HG02642 (cell line): ENCODE measurements at regions not wholly inside any gene's neighbourhood (a gene's known extent, or its start where the extent isn't known, plus 50 kb on each side); places are given as distances from the start of the nearest gene placed in this dataset.

Experiments
- ATAC-seq: cut with Tn5 transposase; IDR thresholded peaks from one replicate; pipeline ENCODE4 v1.9.1; 2021; ENCODE audit warnings: mild to moderate bottlenecking; ENCODE audit not compliant: unreplicated experiment, poor library complexity

DNA sequence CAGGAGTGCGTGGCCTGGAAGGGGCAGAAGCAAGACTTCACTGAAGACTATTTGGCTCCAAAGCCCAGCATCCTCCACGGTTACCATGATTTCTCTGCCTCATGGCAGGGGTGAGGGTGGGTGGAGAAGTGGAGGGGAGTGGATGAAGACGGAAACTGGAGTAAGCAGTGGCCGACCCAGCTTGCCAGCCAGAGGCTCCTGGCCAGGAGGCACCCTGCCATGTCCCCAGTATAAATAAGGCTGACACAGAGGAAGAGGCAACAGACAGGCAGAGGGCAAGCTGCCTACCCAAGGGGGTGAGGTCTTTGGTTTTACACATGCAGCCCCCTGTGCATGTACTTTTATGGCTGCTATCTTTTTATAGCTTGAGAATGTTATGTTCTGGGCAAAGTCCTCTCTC is 102.6 kb upstream of the TBX20 start:
- no peak for ATAC-seq

DNA sequence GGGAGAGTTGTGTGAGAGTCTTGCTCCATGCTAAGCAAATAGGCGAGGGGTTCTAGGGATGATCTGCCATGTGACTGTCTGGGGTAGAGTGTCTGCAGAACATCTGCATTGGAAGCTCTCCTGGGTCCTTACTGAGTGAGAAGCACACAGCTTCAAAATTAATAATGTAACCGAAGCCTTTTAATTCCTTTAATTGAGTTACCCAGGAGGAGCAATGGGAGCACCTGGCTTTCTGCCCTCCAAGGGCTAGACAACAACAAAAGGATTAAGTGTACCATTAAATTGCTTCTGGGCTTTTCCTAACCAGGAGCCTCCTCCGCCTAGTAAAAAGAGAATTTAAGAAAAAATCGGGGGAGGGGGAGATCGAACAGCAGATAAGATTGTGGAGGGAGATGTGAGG is 102.0 kb upstream of the TBX20 start:
- no peak for ATAC-seq

DNA sequence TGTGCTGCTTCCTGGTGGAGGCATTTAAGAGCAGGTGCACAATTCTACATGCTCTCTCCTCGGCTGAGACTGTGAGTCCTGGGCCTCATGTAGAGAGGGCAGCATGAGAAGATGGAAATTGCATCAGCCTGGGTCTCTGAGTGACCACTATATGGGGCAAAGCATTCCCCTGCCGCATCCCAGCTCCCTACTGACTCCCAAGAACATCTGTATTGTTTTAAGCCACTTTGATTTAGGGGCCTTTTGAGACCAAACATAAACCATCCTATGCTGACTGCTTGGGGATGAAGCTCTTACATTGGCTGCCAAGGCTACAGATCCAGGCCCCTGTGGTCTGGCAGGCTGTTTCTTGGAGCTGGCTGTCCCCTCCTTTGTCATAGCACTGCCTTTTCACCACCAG is 101.3 kb upstream of the TBX20 start:
- no peak for ATAC-seq

DNA sequence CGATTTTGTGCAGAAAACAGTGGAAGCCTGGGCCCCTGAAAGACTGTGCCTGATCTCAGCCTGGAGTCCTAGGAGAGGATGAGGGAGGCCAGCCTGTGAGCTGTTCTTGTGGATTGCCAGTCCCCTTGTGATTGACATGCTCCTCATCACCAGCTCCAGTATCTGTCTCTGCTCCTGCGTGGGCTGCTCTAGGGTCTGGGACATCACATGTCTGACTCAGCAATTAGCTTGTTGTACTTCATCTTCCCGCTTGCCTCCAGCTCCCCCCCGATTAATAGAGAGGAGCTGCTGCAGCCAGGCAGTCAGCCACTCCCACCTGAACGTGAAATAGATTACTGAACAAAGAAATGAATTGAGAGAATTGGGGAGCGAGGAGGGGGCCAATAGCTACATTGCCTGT is 99.6 kb upstream of the TBX20 start:
- ATAC-seq: no peak

DNA sequence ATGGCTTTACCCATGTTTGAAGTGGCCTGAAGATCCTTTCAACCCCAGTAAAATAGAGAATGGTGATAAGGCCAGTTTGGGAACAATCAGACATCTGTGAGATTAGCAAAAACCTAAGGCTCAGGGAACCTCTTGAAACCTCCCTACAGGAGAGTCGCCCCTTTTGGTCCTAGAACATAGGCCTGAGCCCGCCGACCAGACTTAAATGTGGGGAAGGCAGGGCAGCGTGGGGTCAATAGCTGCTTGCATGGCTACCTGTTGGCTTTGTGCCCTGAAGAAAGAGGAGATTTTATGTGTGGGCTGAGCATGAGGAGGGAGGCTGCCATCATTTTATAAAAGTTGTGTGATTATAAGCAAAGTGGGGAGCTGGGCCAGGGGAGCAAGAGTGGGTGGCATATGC is 97.6 kb upstream of the TBX20 start:
- ATAC-seq: no peak

DNA sequence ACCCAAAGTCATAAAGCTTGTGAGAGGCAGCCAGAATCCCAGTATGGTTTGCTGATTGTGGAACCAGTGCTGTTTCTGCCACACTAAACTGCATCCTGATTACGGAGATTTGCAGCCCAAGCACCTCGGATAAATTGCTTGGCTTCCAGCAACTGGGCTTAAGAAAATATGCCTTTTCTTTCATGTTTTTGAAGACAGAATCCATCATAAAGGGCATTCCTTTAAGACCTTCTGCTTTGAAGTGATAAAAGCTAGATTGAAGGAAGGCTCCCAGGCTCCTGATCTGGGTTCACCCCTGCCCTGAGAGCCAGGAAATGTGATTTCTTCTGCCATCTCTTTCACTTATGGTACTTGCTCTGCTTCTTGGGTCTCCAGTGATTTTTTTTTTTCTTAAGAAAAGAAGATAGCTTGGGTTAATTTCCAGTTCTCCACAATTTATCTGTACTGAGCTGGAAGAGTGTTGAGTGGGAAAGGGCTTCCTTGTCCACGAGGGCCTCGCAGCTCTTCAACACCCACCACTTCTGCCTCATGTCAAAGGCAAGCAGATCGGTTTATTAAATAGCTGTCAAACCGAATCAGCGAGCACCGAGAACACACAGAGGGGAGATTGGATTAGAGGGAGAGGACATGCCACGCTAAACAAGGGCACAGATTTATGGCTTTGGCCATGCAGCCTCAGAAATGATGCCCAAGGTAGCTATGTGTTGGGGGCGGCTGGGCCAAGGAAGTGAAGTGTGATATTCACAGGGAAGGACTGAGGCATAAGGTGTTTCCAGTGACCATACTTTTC is 94.9 kb upstream of the TBX20 start:
- no peak for ATAC-seq

DNA sequence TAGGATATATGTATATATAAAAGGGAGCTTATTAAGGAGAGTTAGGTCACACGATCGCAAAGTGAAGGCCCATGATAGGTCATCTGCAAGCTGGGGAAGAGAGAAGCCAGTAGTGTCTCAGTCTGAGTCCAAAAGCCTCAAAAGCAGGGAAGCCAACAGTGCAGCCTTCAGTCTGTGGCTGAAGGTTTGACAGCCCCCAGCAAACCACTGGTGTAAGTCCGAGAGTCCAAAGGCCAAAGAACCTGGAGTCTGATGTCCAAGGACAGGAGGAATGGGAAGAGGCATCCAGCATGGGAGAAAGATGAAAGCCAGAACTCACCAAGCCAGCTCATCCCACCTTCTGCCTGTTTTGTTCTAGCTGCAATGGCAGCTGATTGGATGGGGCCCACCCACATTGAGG is 88.9 kb upstream of the TBX20 start:
- no peak for ATAC-seq

DNA sequence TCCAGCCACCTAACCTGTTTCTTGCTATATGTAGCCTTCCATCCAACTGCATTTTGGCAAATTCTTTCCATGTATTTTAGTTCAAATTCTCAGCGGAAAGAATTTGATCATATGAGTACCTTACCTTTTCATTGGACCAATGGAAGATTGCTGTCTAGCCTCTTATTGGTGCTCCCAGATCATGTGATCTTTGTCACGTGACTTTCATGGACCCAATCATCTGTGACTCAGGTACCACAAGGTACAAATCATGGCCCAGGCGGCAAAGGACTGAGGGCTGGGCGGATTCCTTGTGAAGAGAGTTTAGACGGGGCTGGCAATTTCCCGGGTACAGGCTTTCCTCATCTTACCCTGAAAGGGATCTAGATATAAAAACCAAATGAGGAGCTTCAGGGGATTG is 85.9 kb upstream of the TBX20 start:
- ATAC-seq: no peak

DNA sequence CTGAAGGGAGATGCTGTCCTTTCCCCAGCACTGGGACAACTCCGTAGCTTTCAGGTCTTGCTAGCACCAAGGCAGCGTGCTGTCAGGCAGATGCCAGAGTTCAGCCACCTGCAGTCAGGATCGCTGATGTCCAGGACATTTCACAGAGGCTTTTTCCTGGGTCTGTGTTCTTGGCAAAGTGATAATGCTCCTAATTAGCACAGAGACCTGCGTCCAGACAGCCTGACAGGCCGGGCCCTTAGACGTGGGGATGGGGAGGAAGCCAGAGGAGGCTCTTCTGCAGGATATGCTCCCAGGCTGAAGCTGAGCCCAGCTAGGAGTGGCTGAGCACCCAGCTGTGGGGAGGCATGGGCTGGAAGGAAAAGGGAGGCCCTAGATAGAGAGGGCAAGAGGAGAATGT is 82.5 kb upstream of the TBX20 start:
- ATAC-seq: no peak

- ATAC-seq: no peak
Observed at GRCh38 chr7:35334506-35334905, 80.6 kb upstream of the TBX20 start.

GRCh38 chr7:35333265-35333664 is 79.4 kb upstream of the TBX20 start:
- no peak for ATAC-seq

- no peak for ATAC-seq
Observed at GRCh38 chr7:35331730-35332678, 78.1 kb upstream of the TBX20 start.

DNA sequence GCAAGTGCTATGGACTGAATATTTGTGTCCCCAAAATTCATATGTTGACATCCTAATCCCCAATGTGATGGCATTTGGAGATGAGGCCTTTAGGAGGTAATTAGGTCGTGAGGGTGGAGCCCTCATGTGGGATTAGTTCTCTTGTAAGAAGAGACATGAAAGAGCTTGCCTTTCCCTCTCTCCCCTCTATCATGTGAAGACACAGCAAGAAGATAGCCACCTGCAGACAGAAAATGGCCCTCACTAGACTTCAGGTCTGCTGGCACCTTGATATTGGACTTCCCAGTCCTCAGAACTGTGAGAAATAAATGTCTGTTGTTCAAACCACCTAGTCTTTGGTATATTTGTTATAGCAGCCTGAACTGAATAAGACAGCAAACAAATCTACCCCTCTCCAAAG is 75.1 kb upstream of the TBX20 start:
- no peak for ATAC-seq

DNA sequence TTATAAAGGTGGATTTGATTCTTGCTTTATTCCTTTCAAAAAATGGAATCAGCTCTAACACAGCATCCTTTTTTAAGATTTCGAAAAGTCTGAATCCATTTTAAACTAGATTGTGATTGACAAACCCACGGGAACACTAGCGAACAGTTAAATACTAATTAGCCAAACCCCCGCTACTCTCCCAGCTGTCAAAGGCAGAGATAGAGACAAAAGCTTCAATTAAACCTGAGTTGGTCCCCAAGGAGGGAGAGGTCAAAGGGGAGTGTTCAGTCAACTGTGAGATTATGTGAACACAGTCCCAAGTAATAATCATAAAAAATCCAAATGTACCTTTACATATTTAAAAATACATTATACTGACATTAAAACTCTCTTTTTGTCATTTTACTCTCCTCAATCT is 65.7 kb upstream of the TBX20 start:
- ATAC-seq: no peak

- ATAC-seq: no peak
Observed at GRCh38 chr7:35316549-35316948, 62.6 kb upstream of the TBX20 start.

GRCh38 chr7:35315517-35315916 is 61.6 kb upstream of the TBX20 start:
- ATAC-seq: no peak

DNA sequence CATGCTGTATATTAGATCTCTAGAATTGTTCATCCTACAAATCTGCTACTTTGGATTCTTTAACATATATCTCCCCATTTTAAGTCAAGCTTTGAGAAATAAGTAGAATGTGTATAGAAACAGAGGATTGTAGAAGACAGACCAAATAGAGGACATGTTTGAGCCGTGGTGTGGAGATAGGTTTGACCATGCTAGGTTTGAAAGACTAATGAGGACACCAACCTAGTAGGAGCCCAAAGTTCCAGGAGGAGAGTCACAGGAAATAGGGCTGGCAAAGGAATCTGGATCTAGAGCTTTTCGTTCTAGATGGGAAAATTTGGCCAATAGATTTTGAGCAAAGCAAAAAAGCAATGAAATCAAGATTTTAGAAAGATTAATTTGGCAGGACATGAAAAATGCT is 60.5 kb upstream of the TBX20 start:
- ATAC-seq: no peak

DNA sequence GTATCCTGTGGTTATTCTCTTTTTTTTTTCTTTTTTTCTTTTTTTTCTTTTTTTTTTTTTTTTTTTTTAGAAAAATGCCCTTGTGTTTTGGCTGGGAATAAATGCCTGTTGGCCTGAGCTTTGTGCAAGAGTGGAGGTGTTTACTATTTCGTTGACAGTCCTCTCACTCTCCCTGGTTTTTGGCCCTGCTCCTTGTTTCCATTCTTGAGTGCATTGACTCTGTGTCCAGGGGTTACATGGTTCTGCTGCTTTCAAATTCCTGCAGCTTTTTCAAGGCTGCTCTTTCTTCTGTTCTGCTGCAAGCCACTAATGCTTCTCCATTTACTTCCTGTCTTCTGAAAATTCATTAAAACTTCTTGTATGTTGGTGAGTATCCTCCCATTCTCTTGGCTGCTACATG is 59.7 kb upstream of the TBX20 start:
- ATAC-seq: no peak
